ENCODE measurements at regions not wholly inside any gene's neighbourhood (a gene's known extent, or its start where the extent isn't known, plus 50 kb on each side); places are given as distances from the start of the nearest gene placed in this dataset.

- no peak for TF ChIP-seq CTCF (IDR thresholded peaks at IDR 0.05; ENCODE audit: extremely low read depth, missing control alignments)
- DNase-seq (ENCODE audit: low spot score): no peak
These were observed 526.6 kb upstream of the PKDCC start for GRCh38 chr2:41521211-41521610.

- no peak for TF ChIP-seq CTCF (IDR thresholded peaks at IDR 0.05; ENCODE audit: extremely low read depth, missing control alignments)
- DNase-seq (ENCODE audit: low spot score): no peak
These were observed 520.1 kb upstream of the PKDCC start for GRCh38 chr2:41527525-41528323.

- DNase-seq (ENCODE audit: low spot score): no peak
- TF ChIP-seq CTCF (IDR thresholded peaks at IDR 0.05; ENCODE audit: extremely low read depth, missing control alignments): no peak
These were observed 512.2 kb upstream of the PKDCC start for GRCh38 chr2:41535575-41535974.

DNA sequence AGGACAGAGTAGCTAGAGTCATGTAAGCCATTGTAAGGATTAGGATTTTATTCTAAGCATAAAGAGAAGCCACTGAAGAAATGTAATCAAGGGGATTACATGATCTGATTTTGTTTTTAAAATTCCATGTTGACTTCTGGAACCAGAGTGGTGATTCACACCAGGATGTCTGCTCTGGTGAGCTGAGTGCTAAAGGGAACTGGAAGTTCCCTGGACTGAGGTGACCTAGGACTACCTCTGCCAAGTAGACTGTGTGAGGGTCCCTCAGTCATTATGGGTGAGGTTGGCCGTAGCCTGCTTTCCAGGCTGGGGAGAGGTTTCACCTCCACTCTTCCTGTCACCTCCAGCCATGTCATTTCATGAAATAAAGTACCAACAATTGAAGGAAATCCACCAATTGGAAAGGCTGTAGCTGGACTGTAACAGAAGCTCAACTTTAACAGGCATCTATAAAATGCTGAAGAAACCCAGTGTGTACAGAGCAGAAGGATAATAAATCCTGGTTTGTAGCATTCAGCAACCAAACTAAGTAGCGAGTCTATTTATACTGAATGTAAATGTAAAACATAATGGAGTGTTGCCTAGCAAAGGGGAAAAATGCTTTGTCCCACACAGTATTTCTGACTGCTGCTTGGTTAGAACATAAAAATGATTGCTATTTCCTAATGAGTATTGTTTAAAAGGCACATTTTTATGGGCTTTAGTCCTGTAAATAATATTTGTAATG lies 507.4 kb upstream of the PKDCC start:
- no peak for TF ChIP-seq CTCF (IDR thresholded peaks at IDR 0.05; ENCODE audit: extremely low read depth, missing control alignments)
- DNase-seq (ENCODE audit: low spot score): no peak

DNA sequence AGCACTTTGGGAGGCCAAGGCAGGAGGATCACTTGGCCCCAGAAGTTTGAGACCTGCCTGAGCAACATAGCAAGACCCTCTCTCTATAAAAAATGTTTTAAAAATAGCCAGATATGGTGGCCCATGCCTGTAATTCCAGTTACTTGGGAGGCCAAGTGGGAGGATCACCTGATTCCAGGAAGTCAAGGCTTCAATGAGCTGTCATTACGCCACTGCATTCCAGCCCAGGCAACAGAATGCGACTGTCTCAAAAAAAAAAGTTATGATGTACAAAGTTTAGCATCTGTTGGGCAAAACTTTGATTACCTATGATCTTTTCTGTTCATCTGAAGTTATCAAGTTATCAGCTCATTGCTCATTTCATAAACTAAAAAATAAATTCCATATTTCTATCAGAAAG lies 504.1 kb upstream of the PKDCC start:
- DNase-seq (ENCODE audit: low spot score): no peak
- no peak for TF ChIP-seq CTCF (IDR thresholded peaks at IDR 0.05; ENCODE audit: extremely low read depth, missing control alignments)

DNA sequence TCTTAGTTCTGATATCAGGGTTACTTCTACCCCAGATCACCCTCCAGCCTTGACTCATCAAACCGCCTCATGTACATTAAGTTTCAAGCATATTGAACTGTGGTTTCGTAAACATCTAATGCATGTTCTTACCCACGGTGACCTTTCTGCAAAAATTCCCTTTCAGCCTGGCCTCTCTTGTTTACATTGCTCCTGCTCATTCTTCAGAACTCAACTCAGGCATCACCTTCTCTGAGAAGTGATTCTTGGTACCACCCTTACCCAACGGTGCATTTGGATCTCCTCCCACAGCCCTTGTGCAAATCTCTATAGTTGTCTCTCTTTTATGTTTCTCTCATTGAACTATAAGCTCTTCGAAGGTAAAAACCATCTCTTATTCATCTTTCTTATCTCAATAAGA lies 503.1 kb upstream of the PKDCC start:
- DNase-seq (ENCODE audit: low spot score): no peak
- TF ChIP-seq CTCF (IDR thresholded peaks at IDR 0.05; ENCODE audit: extremely low read depth, missing control alignments): no peak

- no peak for DNase-seq (ENCODE audit: low spot score)
- TF ChIP-seq CTCF (IDR thresholded peaks at IDR 0.05; ENCODE audit: extremely low read depth, missing control alignments): no peak
These were observed 501.8 kb upstream of the PKDCC start for GRCh38 chr2:41546031-41546430.

All from GM20000 (cell line).